ENCODE measurements at regions not wholly inside any gene's neighbourhood (a gene's known extent, or its start where the extent isn't known, plus 50 kb on each side); places are given as distances from the start of the nearest gene placed in this dataset.
A peak's percentile ranks its signal among the peaks of the same experiment; 100 is the strongest.
"Not testable (repeated sequence)": the region's sequence is repeated elsewhere in the genome, so short reads cannot be mapped to it uniquely, and the experiment has no call there.

DNA sequence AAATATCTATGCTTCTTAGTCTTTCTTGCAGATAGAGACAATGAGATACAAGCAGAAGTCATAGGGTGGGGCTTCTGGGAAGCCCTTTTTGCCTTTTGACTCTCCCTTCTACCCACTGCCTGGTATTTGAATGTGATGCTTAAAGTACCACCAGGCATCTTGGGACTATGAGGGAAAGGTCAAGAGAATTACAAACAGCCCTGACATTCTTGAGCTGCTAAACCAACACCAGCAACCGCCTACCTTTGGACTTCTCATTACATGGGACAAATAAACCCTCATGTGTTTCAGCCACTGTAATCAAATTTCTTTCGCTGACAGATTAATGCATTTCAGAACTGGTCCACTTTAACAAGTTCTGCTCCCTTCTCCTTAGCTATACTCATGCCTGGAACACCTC lies 112.8 kb downstream of the LUZP4 start:
- DNase-seq (ENCODE audit: low spot score), result no peak

DNA sequence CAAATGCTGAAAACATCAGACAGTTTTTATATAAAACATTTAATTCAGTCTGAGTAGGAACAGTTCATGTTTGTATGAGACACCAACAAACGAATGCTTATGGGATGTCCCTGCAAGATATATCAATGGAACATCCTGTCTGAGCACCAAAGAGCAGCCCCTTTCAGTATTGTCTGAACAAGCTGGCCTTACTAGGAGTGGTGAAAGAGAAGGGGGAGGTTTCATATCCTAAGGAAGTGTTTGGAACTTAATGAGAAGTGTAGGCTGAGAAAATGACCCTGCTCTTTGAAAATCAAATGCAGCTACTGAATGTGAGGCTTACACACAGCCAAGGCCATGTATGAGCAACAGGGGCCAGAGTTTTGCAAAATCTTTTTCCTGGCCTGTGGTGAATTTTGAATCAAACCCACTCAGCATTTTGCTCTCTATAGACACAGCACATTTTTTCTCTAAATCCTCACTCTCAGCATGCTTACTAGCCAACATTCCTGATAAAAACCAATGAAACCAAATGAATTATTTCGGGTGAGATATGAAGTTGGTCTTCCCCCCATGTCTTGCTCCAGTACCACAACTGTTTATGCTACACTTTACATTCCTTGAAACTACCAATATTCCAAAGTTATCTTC lies 119.4 kb downstream of the LUZP4 start:
- peak; percentile 16 for DNase-seq (ENCODE audit: low spot score)

DNA sequence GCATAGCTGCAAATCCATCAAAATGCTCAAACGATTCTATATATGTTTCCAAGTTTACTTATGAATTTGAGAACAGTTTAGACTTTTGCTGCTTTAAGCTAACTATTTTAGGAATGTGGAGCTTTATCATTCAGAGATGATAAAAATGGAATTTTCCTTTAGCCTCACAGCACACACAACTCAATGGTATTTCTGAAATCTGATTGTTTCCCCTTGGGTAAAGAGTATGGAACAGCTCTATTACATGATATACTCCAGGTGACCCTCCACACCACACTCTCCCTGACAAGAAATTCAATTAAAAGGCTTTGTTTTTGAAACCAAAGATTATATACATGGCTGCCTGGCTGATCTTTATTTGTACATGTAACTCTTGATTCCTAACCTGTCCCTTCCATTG lies 120.0 kb downstream of the LUZP4 start:
- DNase-seq (ENCODE audit: low spot score), result no peak

DNA sequence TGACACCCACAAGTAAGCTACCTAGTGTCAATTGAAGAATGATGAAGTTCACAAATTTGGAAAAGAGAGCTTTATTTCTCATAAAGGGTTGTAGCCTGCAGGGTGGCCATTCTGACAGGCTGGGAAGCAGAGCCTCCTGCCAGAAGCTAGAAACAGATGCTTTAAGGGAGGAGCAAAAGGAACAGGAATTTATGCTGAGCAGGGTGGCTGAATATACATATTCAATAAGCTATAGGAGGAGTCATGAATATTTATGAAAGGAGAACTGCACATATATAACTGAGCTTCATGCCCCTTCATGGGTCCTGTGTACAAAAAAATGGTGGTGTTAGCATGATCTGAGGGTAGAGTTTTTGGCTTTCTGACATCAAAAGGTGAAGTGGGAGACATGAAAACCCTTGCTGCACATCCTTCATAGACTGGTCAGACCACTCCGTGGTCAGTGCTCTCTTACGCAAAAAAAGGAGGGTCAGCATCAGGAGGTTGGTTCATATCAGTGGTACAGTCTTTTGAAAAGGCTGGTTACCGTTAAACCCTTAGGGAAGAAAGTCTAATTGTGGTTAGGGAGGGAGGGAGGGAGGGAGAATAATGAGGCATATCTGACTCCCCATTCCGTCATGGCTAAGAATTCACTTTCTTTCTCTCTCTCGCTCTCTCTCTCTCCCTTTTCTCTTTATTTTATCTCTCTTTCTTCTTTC lies 121.4 kb downstream of the LUZP4 start:
- DNase-seq (ENCODE audit: low spot score), result no peak

DNA sequence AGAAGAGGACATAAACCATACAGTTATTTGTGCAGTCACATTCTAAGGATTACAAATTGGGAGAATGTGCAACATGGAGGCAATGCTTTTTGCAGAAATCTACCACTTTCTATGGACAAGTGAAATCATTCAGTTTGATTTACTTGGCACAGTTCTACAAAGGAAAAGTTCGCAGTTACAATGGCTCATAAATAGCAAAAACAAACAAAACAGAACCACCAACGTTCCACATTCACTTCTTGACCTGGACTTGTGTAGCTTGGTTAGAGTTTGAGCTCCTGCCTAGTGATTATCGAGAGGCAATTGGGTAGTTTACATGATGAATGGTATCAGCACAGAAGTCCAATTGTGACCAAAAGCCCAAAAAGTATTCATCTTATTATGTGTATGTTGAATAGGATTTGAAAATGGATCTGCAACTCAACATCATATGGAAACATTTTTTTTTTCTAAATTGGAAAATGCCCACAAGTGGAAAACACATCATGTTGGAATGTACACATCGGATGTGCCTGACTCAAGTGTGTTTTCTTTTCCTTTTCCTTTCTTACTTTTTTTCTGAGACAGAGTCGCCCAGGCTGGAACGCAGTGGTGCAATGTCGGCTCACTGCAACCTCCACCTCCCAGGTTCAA lies 123.8 kb downstream of the LUZP4 start:
- no peak for DNase-seq (ENCODE audit: low spot score)

DNA sequence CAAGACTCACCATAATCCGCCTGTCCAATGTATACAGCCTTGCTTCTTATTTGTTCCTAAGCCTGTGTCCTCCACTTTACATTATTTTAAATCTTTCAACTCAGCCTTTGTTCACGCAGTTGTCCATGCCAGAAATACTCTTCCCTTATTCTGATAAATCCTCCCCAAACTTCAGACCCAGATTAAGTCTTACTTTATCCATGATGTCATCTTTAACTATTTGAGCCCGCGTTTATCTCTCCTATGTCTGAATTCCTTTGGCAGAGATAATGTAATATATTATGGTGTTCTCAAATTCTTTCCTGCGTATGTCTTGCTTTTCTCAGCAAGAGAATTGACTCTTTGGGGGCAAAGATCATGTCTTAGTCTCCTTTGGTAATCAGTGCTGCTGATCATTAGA lies 129.6 kb downstream of the LUZP4 start:
- no peak for DNase-seq (ENCODE audit: low spot score)

DNA sequence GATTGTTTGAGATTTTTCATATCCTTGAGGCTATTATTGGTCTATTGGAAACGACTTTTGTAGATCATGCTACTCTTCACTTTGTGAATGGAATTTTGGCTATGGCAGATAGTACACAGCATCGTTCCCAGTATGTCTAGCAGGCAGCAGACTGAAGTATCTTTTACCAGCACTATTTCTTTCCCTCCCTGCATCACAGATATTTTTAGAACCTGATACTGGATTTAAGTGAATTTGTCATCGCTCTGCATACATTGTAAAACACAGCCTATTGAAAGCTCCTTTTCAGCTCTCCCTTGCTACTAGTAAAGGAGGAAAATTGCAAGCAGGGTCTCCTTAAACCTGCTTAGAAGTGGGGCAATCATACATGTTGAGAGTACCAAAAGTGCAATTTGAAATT lies 133.6 kb downstream of the LUZP4 start:
- no peak for DNase-seq (ENCODE audit: low spot score)

GRCh38 chrX:115425359-115425758 lies 135.6 kb upstream of the PLS3 start:
- DNase-seq (ENCODE audit: low spot score), result no peak

DNA sequence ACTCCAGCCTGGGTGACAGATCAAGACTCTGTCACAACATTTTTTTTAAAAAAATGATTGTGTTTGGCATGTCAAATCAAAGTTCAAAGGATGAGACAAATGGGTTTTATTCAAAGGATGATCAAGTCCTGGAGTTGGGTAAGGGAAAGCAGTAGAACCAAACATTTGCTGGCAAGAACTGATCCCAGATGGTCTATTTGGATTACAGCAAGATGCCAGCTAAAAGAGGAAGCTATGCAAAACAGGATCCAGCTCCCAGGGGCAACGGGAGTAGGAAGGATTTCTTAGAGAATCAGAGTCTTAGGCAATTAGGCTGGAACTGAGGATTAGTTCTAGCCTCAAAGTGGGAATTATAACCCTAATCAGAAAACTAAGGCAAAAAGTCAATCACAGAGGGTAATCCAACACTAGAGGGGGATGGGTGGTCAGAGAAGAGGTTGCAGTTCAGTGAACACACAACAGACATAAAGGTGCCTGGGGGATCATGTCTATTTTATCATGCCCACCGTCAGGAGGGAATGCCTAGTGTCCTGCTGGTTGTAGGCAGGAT lies 133.0 kb upstream of the PLS3 start:
- no peak for DNase-seq (ENCODE audit: low spot score)

DNA sequence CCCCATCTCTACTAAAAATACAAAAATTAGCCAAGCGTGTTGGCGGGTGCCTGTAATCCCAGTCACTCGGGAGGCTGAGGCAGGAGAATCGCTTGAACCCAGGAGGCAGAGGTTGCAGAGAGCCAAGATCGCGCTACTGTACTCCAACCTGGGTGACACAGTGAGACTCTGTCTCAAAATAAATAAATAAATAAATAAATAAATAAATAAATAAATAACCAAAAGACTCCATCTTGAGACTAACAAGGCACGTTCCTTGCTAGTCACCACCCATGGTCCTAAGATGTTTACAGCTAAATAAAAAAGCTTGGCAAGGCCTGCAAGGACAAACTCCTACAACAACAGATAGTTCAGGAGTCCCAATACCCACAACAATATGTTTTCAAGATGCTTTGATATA lies 126.1 kb upstream of the PLS3 start:
- DNase-seq (ENCODE audit: low spot score), result not testable (repeated sequence)

DNA sequence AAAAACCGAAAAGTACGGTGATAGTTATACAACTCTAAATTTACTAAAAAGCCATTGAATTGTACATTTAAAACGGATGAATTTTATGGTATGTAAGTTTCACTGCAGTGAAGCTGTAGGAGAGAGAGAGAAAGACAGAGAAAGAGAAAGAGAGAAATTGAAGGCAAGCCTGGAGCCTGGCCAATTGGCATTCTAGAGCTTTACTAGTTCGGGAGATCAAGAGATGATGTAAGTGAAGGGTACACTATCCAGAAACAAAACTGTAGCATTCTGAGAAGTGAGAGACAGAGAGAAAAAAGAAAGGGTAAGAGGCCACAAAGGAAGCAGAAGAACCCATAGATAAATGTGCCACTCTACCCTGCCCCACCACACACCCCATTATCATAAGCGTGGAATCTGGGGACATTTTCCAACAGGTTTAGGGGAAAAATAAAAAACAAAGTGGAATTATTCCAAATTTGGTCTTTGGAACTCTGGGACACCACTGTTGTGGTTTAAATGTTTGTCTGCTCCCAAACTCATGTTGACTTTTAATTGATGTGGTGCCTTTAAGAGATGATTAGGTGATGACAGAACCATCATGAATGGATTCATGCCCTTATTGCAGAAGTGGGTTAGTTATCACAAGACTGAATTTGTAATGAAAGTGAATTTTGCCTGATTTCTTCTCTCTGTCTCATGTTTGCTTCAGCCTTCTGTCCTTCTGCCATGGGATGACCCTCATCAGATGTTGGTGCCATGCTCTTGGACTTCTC lies 123.0 kb upstream of the PLS3 start:
- no peak for DNase-seq (ENCODE audit: low spot score)

DNA sequence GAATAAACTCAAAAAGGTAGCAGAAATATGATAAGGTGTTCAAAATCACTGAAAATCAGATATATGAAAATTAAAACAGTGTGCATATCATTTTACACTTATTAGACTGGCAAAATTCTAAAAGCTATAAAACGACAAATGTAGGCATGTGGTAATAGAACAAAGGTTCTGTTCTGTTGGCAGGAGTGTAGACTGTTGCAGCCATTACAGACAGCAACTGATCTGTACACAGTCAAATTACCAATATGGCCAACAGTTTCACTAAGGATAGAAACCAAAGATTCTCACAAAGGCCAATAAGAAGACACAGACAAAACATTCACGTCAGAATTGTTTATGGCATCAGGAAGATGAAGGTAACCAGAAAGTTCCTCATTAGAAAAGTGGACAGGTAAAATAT lies 112.8 kb upstream of the PLS3 start:
- no peak for DNase-seq (ENCODE audit: low spot score)

GRCh38 chrX:115449742-115450141 lies 111.2 kb upstream of the PLS3 start:
- DNase-seq (ENCODE audit: low spot score), result no peak

DNA sequence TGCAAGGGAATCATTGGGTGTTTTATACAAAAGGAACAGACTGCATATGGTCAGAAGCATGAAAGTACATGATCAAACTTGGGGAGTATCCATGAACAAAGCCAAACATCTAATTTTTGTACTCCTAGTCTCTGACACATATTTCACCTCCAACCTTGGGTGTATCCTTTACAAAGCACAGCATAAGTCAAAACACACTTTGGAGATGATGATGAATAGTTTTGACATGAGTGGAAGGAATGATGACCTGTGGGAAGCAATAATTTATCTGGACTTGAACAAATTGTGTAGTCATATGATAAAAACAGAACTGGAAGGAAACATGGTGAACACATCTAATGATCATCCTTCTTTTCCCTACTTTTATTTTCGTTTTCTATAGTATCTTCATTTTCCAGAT lies 108.7 kb upstream of the PLS3 start:
- no peak for DNase-seq (ENCODE audit: low spot score)

DNA sequence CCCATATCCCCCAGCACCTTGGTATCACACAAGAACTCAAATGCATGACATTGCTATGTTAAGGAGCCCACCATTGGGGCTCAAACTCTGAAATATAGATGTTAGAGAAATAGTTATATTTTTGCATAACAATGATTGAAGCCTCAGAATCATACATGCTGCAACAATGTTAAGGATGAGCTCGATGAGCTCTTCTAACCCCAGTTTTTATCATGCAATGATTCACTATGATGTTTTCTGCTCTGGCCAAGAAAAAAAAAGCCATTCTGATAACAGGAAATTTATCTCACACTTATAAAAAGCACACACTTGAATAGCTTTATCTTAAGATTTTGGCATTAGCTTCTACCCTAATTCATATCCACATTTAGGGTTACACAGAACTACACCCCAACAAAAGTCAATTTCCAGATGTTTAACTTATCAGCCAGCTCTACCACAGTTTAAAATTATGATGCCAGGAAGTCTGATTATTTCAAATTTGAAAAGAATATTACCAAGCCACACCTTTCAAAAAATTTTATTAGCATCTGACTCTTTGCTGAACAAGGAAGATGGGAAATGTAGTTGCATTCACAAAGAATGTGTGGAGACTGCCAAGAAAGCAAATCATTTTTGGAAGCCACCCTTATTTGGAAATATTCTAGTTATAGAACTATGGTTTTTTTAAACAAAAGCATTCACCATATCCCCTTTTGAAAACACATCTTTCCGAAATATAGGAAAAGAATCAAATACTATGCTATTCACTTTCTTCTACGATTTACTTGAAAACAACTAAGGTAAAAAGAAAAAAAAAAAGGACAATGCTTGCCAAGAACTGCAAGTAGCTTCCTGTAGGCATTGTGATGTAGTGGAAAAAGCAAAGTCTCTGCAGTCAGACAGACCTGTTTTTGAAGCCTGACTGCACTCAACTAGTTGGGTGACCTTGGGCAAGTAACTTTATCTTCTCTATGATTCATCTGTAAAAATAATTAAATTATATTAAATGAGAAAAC lies 100.8 kb upstream of the PLS3 start:
- peak; percentile 23 for DNase-seq (ENCODE audit: low spot score)

GRCh38 chrX:115462406-115462805 lies 98.6 kb upstream of the PLS3 start:
- DNase-seq (ENCODE audit: low spot score), result no peak

- DNase-seq (ENCODE audit: low spot score), result no peak
Measured at GRCh38 chrX:115467961-115468360, 93.0 kb upstream of the PLS3 start.

GRCh38 chrX:115472131-115472530 lies 88.8 kb upstream of the PLS3 start:
- no peak for DNase-seq (ENCODE audit: low spot score)

GRCh38 chrX:115486510-115486909 lies 74.5 kb upstream of the PLS3 start:
- DNase-seq (ENCODE audit: low spot score), result no peak

GRCh38 chrX:115487608-115488007 lies 73.4 kb upstream of the PLS3 start:
- no peak for DNase-seq (ENCODE audit: low spot score)

DNA sequence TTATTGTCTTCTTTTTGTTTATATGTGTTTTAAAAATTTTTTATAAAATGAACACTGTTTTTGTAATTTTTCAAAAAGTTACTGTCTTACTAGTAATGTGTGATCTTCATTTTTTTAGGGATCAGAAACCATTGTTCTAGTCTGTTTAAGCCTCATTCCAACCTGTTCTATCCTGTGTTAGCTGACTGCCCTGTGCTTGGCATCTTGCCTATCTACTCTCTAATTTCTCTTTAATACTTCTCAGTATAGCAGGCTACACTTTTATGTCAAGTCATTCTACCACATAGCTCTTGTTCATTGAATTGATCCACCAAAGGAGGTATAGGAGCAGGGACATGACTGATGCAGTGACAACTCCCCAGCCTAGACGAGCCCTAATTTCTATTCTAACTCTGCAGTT lies 70.2 kb upstream of the PLS3 start:
- no peak for DNase-seq (ENCODE audit: low spot score)
